HG02885 (cell line): ENCODE measurements at regions not wholly inside any gene's neighbourhood (a gene's known extent, or its start where the extent isn't known, plus 50 kb on each side); places are given as distances from the start of the nearest gene placed in this dataset.
"Not testable (repeated sequence)": the region's sequence is repeated elsewhere in the genome, so short reads cannot be mapped to it uniquely, and the experiment has no call there.

Experiments used
- ATAC-seq: cut with Tn5 transposase; IDR thresholded peaks from one replicate; pipeline ENCODE4 v1.9.1; 2021; ENCODE audit warnings: mild to moderate bottlenecking; ENCODE audit not compliant: unreplicated experiment, poor library complexity

- ATAC-seq, result no peak
These were observed 100.4 kb upstream of the POGK start for GRCh38 chr1:166738873-166739272.

- ATAC-seq, result no peak
These were observed 98.5 kb upstream of the POGK start for GRCh38 chr1:166740668-166741276.

GRCh38 chr1:166763318-166763717, 76.0 kb upstream of the POGK start:
- no peak for ATAC-seq

GRCh38 chr1:166766942-166767341, 72.3 kb upstream of the POGK start:
- ATAC-seq, result no peak

DNA sequence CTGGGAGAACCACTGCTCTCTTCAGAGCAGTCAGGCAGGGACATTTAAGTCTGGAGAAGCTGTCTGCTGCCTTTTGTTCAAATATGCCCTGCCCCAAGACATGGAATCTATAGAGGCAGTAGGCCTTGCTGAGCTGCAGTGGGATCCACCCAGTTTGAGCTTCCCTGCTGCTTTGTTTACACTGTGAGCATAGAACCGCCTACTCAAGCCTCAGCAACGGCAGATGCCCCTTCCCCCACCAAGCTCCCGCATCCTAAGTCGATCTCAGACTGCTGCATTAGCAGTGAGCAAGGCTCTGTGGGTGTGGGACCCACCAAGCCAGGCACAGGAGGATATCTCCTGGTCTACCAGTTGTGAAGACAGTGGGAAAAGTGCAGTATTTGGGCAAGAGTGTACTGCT, 54.6 kb upstream of the POGK start:
- ATAC-seq, result not testable (repeated sequence)

DNA sequence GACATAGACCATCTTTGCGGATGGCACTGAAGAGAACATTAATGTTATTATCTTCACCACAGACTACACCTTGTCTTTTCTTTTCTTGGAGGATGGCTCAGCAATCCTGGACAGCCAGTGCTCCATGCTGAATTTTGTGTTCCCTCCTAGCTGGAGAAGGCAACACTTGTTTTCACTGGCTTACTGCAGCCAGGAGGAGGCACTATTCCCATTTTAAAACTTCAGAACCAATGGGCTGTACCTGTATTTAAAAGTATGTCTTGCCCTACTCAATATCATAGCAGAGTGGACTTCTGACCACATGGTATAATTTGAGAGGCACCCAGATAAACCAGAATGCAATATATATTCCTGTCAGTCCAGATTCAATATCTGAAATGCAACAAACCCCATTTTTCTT, 53.3 kb upstream of the POGK start:
- no peak for ATAC-seq

DNA sequence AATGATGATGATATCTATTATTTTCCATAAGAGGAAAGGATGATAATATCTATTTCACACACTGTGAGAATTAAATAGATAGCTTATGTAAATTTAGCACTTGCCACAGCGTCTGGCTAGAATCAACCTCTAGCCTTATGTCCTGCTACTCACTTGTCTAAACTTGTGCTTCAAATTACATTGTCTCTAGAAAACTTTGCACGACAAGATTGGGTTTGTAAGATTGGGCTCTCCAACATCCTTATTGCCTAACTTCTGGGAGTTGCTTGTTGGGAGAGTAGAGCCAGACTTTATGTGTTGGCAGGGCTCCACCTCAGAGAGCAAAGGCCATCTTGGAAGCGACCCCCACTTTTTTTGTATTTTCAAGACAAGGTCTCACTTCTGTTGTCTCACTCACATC, 50.0 kb upstream of the POGK start:
- ATAC-seq, result no peak
